CD1c-positive myeloid dendritic cell (primary cell): ENCODE measurements at regions not wholly inside any gene's neighbourhood (a gene's known extent, or its start where the extent isn't known, plus 50 kb on each side); places are given as distances from the start of the nearest gene placed in this dataset.
A peak's percentile ranks its signal among the peaks of the same experiment; 100 is the strongest.

Source experiments
- DNase-seq: peaks from one replicate; pipeline ENCODE4 v3.0.0-alpha.2; 2016; ENCODE audit errors: extremely low spot score

GRCh38 chr2:155810411-155810810 lies 522.1 kb downstream of the NR4A2 start:
- no peak for DNase-seq

- DNase-seq, result no peak
These were observed 529.6 kb downstream of the NR4A2 start for GRCh38 chr2:155802888-155803287.

- DNase-seq, result no peak
These were observed 539.9 kb downstream of the NR4A2 start for GRCh38 chr2:155792666-155793065.

DNA sequence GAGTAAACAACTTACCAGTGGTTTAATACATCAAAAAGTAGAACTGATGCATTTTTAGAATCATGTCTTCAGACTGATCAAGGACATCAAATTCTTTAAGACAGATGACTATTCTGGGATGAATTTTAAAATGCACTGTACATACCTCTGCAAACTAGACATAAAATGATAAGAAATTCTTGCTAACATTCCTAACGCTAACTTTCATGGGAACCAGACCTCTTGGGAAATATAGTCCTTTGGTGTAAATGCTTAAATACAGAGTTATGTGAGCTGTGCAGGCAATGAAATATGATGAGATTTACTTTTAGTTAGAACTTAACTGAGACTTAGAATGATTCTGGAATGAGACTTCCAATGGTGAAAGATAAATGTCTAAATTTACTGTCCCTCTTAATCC lies 562.0 kb downstream of the NR4A2 start:
- no peak for DNase-seq

GRCh38 chr2:155766342-155767115 lies 566.0 kb downstream of the NR4A2 start:
- no peak for DNase-seq

DNA sequence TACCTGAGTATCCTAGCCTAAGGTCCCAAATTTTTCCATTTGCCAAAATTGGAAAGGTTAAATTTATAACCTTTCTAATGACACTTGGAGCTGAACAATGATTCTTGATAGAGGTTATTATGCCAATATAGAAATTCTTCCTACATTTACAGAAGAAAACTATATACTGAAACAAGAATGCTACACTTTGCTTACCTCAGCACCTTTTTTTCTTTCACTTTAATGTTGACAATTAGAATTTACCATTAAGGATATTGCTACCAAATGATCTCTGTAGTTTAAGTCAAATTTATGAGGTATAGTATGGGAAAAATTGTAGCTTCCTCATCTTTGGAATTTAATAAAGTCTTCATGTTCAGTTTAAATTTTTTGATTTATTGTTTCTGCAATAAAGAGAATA lies 577.0 kb downstream of the NR4A2 start:
- no peak for DNase-seq

DNA sequence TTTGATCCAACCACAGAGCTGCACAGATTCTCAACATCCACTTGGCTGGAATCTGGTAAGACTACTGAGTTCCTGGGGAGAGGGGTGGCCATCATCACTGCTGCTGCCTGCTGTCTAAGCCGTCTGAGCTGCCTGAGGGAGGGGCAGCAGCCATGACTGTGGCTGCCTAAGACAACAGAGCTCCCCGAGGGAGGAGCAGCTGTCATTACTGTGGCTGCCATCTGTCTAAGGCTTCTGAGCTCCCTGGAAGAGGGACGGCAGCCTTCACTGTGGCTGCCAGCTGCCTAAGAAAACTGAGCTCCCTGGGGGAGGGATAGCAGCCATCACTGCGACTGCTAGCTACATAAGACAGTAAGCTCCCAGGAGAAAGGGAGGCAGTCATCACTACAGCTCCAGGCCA lies 584.4 kb downstream of the NR4A2 start:
- no peak for DNase-seq

- DNase-seq, result no peak
These were observed 585.0 kb downstream of the NR4A2 start for GRCh38 chr2:155747531-155747930.

- no peak for DNase-seq
These were observed 599.2 kb downstream of the NR4A2 start for GRCh38 chr2:155733091-155733853.

DNA sequence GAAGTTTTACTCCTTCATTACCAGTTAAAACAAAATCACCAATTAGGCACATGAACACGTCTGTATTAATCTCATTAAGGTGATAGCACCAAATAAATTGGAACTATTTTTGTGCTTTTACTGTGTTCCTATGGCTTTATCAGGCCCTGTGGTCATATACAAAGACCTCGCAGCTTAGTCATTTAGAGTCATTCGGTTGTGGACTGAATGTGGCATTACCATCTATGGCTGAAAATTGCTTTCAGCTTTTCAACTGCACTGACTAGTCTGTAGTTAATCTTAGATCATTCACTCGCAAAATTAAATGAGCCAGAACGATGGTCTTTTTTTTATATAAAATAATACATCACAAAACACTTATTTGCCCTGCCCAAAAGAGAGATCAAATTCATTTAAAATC lies 601.7 kb downstream of the NR4A2 start:
- no peak for DNase-seq

- no peak for DNase-seq
These were observed 605.2 kb downstream of the NR4A2 start for GRCh38 chr2:155727187-155727895.

DNA sequence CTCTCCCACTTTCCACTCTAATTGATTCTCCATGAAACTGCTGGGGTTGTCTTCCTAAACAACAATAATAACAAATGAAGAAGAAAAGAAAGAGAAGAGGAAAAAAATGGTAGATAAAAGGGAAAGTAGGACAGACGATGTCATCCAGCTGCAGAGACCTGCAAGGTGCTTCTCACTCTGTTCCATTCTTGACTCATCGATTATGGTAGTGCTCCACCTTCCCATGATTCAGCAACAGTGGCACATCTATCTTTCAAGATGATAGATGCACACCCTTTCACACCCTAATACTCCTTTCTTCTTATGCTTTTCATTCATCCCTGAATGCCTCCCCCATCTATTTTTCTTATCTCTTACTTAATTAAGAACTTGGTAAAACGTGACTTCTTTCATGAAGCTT lies 610.2 kb downstream of the NR4A2 start:
- no peak for DNase-seq

GRCh38 chr2:155715705-155716104 lies 616.8 kb downstream of the NR4A2 start:
- no peak for DNase-seq

DNA sequence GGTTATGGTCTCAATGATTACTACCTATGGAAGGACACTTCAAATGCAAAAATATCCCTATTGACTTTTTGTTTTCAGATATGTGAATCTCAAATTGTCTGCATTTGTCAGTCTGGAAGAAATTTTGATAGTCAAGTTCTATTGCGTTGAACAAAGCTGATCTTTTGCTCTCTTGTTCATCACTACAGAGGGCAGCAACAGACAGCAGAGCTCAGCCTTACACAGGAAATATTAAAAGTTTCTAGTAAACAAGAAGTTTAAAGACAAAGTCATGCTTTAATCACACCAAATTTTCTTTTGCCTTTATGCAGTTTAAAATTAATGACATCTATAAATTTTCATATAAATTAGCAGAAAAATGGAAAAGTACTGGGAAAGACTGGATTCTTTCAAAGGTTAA lies 617.5 kb downstream of the NR4A2 start:
- no peak for DNase-seq

GRCh38 chr2:155708071-155708470 lies 624.5 kb downstream of the NR4A2 start:
- DNase-seq, result no peak

- no peak for DNase-seq
These were observed 628.6 kb downstream of the NR4A2 start for GRCh38 chr2:155703917-155704316.

- no peak for DNase-seq
These were observed 629.5 kb downstream of the NR4A2 start for GRCh38 chr2:155703048-155703447.

DNA sequence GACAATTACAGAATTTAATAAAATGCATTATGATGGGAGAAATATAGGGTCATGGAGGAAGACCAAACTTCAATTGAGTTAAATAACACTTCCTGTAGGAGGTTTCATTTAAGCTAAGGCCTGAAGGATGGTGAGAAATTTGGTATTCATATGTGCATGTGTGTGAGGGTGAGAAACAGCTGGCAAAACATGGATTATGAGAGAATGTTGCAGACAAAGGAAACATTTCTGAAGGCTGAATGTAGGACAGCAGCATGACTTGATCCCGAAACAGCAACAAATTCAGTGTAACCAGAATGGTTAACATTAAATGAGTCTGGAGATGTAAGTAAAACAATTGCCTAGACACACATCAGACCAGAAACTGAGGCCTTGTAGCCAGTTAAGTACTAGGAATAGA lies 630.8 kb downstream of the NR4A2 start:
- no peak for DNase-seq

- DNase-seq, result peak; percentile 77
These were observed 636.0 kb downstream of the NR4A2 start for GRCh38 chr2:155696571-155696970.

- no peak for DNase-seq
These were observed 637.0 kb downstream of the NR4A2 start for GRCh38 chr2:155695505-155695904.

DNA sequence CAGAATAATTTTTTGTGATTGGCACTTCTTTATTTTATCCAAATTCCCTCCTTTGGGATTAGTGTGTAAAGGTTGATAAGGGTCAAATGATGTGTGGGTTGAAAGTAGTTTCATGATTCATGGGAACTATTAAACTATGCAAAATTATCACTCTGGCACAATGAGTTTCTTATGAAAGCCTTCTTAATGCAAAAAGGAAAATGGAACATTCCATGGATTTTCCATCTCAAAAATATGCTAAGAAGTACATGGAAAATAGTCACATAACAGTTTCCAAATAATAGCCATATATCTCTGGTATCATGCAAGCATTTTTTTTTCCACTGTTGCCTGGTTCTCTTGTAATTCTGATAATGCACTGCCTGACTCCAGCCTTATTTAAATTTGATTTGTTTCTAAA lies 639.7 kb downstream of the NR4A2 start:
- no peak for DNase-seq

GRCh38 chr2:155692106-155692505 lies 640.4 kb downstream of the NR4A2 start:
- peak; percentile 70 for DNase-seq

GRCh38 chr2:155690785-155691184 lies 641.7 kb downstream of the NR4A2 start:
- peak; percentile 90 for DNase-seq
